ENCODE measurements at regions not wholly inside any gene's neighbourhood (a gene's known extent, or its start where the extent isn't known, plus 50 kb on each side); places are given as distances from the start of the nearest gene placed in this dataset.

GRCh38 chr10:93180482-93180931 is 106.8 kb downstream of the CYP26A1 start:
- DNase-seq = no peak

DNA sequence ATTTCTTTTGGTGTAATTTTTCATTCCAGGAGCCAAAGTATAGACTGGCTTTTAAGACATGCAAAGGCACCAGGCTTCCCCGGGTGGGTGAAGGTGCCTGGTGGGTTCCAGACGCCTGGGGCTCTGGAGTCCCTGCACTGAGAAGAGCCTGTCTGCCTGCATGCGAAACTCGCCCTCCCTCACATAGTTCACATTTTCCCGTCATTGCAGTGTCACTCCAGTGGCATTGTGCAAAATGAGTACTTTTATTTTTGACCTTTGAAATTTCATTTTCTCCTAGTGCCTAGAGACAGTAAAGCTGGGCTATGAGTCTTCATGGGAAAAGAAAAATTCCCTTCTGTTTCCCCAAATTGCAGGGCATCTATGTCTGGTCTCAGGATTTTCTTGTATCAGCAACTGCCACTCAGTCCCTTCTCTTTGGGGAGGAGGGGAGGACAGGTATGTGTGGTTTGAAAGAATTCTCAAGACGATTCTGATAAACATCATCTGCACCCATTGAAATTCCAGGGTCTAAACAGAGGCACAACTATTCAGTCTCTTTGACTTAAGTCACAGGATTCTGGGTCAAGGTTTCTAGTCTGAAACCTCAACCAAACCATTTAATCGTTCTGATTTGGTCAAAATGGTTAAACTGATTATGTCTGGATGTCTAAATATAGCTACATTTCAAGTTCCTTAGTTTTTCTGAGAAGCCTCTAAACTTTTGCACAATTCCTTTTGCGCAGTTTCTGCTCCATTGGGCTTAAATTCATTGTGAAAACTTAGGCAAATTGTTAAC is 107.8 kb downstream of the CYP26A1 start:
- DNase-seq = no peak

- no peak for DNase-seq
These were observed 108.3 kb downstream of the CYP26A1 start for GRCh38 chr10:93182049-93182327.

DNA sequence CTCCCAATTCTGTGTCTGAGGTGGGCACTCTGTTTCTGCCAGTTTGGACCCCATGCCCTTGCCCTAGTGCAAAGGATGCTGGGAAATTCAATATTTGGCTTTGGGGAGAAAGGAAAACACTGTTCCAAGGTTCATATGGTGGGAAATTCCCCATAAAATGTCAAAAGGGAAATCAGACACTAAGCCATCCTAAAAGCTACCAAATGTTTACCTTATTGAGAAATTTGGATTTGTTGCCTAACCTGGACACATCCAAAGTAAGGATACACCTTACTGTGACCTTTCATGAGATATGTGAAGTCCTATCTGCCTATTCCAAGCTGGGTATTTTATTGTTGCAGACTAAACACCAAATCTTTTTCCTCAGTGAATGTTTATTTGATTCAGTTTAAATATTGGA is 109.1 kb downstream of the CYP26A1 start:
- DNase-seq = no peak

DNA sequence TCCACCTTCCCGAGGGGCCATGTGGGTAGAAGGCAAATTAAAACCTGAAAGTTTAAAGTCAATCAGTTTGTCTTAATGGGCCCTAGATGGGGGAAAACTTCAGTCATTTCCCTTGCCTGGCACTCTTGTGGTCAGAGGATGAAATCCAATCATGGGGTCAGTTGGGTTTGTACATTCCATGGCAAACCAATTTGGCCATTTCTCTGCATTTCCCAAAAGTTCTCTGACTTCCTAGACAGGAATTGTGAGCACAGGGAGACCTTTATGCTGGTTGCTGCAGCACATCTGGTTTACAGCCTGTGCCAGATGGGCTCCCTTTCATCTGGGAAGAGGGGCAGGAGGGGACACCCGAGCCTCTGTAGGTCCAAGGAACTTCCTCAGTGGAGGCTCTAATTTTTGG is 113.0 kb downstream of the CYP26A1 start:
- DNase-seq = no peak

GRCh38 chr10:93189944-93190343 is 116.3 kb downstream of the CYP26A1 start:
- DNase-seq = no peak

DNA sequence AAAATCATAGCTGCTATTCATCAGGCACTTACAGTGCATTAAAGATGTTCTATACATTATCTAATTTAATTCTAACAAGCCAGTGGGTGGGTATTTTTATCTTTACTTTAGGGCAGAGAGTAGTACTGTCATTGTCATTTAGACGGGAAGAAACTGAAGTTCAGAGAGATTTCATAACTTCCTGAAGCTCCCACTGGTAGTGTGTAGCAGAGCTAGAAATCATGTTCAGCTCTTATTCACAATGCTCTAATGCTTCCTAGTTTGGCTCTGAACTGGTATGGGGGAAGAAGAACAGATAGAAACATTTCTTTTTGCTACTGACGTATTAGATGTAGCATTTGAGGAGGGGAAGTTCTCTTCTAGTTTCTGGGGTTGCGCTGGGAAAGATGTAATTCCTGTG is 116.7 kb downstream of the CYP26A1 start:
- DNase-seq = no peak

DNA sequence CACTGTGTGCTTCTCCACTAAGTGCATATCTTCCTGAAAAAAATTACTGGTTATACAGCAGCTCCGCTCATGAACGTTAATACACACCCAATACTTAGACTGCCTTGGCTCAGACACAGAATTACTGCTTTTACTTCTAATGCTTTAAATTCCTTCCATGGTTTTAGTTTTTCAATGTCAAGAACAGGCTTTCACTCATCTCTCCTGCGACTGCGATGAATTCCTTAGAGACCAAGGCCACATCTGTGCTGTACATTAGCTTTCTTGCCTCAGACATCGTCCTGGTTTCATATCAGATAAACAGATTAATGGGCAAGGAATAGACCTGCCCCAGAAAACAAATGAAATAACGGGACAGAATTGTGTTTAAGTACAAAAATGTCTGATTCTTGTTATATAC is 120.2 kb downstream of the CYP26A1 start:
- DNase-seq = no peak

- DNase-seq = no peak
These were observed 124.9 kb downstream of the CYP26A1 start for GRCh38 chr10:93198401-93199131.

DNA sequence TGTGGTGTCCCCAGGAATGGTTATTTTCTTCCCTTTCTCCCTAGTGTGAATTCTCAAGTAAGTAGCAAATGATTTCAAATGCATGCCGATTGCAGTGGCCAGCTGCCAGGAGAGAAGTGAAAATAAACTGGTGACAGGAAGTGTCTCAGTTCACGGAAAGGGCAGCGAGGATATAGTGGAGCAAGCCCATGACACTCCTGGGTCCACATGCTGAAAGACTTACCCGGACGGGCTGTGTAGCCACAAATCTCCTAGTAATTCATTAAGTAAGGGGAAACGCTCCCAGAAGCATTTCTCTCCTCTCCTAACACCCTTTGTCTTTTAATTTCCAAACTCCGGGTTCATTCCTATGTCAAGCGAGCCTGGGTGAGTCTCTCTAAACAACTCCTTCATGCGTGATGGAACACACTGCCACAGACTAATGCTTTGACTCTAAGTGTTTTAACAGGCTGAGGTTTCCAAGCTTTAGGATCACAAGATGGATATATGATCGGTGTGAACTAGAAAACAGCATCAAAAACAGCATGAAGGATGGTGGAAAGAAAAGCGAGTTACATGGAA is 125.6 kb downstream of the CYP26A1 start:
- DNase-seq = no peak

- DNase-seq = no peak
These were observed 131.1 kb downstream of the CYP26A1 start for GRCh38 chr10:93204494-93205485.

DNA sequence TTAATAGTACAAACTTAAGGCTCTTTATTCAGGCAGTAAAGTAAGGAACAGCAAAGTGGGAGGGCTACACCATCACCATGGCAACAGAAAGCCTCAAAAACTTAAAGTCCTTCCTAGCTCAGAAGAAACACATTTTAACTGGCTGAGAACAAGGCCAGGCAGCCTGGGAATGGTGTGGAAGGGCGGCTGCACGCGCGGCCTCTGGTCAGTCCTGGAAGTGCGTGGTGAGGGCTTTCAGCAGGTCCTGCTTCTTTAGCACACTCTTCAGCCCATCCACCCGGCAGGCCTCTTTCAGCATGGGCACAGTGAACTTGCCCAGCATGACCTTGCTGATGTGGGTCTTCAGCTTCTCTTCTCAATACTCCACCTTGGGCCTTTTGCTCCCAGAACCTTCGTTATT is 133.0 kb downstream of the CYP26A1 start:
- DNase-seq = no peak

DNA sequence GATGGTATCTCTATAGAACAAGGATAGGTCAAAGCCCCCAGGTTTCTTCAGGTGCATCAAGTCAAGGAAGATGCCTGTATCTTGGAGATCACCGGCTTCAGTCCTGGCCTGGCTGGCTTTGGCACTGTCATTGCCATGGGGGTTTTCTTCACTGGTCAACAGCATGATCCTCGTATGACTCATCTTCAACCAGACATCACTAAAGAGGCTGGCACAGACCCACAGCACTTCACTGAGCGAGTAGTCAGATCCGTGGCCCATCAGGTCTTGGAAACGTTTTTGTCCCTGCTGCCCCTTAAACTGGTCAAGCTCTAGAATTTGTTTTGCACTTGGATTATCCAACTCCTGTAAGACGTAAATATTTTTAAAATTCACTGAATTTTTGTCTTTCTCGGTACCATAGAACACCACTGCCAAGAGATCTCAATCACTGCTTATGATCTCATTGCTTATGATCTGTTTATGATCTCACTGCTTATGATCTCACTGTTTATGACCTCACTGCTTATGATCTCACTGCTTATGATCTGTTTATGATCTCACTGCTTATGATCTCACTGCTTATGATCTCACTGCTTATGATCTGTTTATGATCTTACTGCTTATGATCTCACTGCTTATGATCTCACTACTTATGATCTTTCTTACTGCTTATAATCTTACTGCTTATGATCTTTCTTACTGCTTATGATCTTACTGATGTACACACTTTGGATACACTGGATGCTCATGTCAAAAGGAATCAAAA is 135.2 kb downstream of the CYP26A1 start:
- no peak for DNase-seq

- no peak for DNase-seq
These were observed 138.3 kb downstream of the CYP26A1 start for GRCh38 chr10:93211991-93212390.

DNA sequence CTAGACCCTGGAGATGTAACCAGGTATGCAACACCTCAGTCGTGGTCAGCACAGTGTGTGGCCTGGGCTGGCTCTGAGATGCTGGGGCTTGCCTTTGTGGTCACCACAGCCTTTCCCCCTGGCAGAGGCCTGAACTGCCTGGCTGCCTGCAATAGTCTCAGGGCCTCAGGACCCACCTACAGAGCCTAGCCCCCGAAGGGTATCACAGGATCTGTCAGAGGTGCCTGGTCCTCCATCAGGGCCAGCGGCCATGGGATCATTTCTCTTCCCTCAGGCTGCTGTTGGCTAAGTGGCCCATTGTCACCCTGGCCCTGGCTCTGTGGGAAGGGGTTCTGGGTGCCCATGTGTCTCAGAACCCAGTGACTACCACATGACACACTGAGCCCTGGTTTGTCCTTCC is 141.6 kb downstream of the CYP26A1 start:
- DNase-seq = no peak

DNA sequence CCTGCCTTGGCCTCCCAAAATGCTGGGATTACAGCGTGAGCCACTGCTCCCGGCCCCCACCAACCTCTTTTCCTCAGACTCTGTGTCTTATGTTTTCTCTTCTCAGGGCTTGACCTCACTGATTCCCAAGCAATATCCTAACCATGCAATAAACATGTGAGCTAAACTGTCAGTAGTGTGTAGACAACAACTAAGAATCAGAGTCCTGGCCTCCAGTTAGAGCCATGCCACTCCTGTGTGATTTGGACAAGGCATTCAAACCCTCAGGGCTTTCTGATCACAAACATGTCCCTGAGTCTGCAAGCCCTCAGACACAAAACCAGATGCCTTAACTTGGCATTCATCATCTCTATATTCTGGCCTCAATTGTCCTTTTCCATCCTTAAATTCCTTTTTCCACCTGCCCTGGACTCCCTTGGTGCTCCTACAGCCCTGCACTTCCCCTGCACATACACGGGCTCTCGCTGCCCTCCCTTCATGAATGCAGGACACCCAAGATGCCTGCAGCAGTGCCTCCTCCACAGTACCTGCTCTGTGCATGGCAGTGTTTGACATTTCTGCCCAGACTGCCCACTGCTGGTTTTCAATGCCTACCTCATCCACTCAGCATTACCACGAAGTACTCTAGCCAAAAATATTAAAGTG is 142.8 kb downstream of the CYP26A1 start:
- no peak for DNase-seq

DNA sequence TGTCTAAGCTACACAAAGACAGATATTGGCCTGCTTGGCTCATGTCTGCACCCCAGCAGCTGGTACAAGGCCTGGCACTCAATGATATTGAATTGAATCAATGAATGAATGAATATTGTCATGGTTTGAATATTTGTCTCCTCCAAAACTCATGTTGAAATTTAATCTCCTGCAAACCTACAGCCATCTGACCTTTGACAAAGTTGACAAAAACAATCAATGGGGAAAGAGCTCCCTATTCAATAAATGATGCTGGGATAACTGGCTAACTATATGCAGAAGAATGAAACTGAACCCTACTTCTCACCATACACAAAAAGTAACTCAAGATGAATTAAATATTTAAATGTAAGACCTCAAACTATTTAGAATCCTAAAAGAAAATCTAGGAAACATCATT is 144.7 kb downstream of the CYP26A1 start:
- no peak for DNase-seq

GRCh38 chr10:93219347-93219746 is 145.7 kb downstream of the CYP26A1 start:
- DNase-seq = no peak

- DNase-seq = no peak
These were observed 146.8 kb downstream of the CYP26A1 start for GRCh38 chr10:93220296-93221170.

DNA sequence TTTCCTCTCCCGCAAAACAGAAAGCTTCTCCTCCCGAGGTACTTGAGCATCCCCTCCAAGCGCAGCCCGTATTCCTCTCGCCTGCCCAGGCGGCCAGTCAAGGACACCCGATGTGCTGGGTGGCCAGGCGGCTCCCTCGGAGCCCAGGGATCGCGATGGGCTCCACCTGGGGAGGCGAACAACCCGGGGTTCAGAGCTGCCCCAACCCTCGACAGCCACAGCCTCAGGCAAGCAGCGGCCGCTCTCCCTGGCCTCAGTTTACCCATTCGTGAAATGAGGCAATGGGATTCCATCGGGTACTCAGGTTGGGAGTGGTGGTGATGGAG is 147.4 kb downstream of the CYP26A1 start:
- no peak for DNase-seq

GRCh38 chr10:93221521-93221920 is 147.8 kb downstream of the CYP26A1 start:
- no peak for DNase-seq
